ENCODE measurements at regions not wholly inside any gene's neighbourhood (a gene's known extent, or its start where the extent isn't known, plus 50 kb on each side); places are given as distances from the start of the nearest gene placed in this dataset.
"Not testable (repeated sequence)": the region's sequence is repeated elsewhere in the genome, so short reads cannot be mapped to it uniquely, and the experiment has no call there.

DNA sequence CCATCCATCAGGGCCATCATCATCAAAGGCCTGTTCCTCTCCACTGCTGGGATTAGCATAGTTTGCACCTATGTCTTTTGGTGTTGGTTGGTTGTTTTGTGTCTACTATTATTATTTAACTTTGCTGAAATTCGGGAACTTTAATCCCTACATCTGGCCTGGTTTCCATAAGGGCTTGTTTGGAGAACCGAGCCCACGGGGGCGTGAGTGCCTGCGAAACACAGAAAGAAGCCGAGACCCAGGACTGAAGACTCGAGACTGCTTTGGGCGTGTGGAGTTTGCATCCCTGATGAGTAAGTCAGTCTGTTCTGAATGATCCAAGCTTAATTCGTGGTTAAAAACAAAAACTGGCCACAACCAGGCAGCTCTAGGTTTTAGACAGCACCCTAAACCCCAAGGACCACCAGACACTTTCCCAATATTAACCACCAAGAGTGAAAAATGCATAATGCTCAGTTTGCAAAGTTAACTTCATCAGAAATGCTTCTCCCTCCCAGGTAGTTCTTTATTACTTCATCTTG lies 195.6 kb downstream of the BCL2L11 start:
- DNase-seq (ENCODE audit: low read depth), result not testable (repeated sequence)

- not testable (repeated sequence) for DNase-seq (ENCODE audit: low read depth)
Measured at GRCh38 chr2:111316881-111317549, 196.3 kb downstream of the BCL2L11 start.

GRCh38 chr2:111319552-111319951 lies 198.8 kb downstream of the BCL2L11 start:
- DNase-seq (ENCODE audit: low read depth), result not testable (repeated sequence)

- not testable (repeated sequence) for DNase-seq (ENCODE audit: low read depth)
Measured at GRCh38 chr2:111320264-111320663, 199.6 kb downstream of the BCL2L11 start.

- not testable (repeated sequence) for DNase-seq (ENCODE audit: low read depth)
Measured at GRCh38 chr2:111320965-111321364, 200.3 kb downstream of the BCL2L11 start.

DNA sequence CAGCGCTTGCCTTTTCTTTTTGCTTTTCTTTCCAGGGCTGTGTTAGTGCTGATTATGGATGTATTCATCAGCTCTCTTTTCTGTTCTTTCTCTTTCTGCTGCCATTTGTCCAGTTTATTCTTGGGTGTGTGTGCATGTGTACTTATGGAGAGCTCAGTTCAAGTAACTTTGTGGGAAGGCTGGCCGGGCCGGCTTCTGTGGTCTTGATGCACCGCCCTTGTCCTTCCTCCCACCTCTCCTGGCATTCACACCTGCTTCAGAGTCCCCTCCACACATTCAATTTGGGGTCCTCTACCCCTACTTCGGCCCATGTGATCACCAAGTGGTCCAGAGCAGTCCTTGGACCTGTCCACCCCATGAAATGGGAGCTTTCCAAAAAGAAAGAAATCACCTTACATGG lies 202.7 kb downstream of the BCL2L11 start:
- not testable (repeated sequence) for DNase-seq (ENCODE audit: low read depth)

- DNase-seq (ENCODE audit: low read depth), result not testable (repeated sequence)
Measured at GRCh38 chr2:111327726-111328125, 207.0 kb downstream of the BCL2L11 start.

- DNase-seq (ENCODE audit: low read depth), result not testable (repeated sequence)
Measured at GRCh38 chr2:111329309-111329708, 208.6 kb downstream of the BCL2L11 start.

- DNase-seq (ENCODE audit: low read depth), result not testable (repeated sequence)
Measured at GRCh38 chr2:111331099-111331724, 210.5 kb downstream of the BCL2L11 start.

- not testable (repeated sequence) for DNase-seq (ENCODE audit: low read depth)
Measured at GRCh38 chr2:111335220-111335907, 214.7 kb downstream of the BCL2L11 start.

DNA sequence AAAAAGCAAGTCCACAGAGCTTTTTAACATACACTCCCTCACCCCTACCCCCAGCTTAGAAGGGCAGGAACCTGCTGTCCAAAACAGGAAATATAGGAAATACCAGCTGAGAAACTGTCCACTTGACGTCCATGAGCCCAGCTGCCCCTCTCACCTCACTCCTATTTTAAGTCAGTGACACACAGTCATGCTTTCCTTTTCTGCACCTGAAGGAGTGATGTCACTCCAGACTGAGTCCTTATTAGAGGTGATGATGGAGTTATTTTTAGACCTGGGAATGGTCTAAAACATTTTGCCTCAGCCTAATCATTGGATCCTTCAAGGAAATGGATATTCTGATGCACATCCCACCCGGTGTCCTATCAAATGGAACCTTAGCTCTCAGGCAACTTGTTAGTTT lies 217.8 kb downstream of the BCL2L11 start:
- not testable (repeated sequence) for DNase-seq (ENCODE audit: low read depth)

- not testable (repeated sequence) for DNase-seq (ENCODE audit: low read depth)
Measured at GRCh38 chr2:111339476-111339875, 218.8 kb downstream of the BCL2L11 start.

GRCh38 chr2:111344590-111344989 lies 223.9 kb downstream of the BCL2L11 start:
- DNase-seq (ENCODE audit: low read depth), result not testable (repeated sequence)

DNA sequence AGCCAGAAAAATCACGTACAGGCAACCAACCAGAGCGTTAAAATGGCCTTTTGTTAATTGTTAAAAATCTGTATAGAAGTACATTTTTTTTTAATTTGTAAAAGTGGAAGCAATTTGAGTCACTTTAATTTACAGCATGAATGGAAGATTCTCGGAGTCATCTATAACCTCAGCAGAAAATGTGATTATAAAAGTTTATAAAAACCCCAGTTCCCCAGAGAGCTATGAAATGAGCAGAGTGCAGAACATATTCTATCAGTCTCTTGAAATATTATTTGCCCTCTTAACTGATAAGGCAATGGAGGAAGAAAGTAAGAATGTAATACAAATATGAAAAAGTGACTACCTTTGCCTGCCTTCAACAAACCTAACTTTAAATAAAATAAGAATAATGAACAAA lies 224.7 kb downstream of the BCL2L11 start:
- not testable (repeated sequence) for DNase-seq (ENCODE audit: low read depth)

DNA sequence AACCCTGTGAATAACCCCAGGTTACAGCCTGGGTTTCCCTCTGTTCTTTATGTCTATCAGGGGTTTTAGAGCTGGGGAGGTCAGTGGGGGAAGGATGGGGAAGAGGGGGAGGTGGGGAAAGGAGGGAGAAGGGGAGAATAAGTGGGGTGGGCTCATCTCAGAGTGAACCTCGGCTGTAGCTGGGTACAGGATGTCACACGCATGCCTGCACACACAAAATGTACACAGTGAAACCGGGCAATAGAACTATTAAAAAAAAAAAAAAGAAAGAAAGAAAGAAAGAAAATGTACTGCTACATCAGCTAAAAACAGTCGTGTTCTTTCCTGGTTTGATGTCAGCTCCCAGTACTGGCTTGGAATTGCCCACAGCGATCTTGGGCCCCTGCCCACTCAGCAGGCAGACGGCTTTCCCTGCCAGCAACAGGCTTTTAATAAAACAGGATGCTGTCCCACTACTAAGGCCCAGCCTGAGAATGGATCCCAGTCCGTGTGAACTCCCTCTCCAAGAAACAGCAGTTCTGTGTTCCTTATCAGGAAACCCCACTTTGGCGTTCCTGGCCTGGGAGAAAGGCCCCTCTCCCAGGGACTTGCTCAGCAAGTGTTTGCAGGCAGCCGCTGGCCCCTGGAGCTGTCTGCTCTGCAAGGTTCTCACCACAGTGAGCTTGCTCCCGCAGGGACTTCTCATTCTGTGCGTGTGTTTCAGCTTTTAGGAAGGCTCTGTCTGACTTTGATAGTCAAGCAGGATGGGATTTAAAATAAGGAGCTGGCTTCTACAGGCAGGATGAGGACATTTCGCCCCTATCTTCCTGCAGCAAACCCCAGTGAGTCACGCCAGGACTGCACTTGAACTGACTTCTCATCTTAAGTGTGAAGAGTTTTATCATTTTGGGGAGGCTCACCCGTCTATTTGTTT lies 225.6 kb downstream of the BCL2L11 start:
- not testable (repeated sequence) for DNase-seq (ENCODE audit: low read depth)

DNA sequence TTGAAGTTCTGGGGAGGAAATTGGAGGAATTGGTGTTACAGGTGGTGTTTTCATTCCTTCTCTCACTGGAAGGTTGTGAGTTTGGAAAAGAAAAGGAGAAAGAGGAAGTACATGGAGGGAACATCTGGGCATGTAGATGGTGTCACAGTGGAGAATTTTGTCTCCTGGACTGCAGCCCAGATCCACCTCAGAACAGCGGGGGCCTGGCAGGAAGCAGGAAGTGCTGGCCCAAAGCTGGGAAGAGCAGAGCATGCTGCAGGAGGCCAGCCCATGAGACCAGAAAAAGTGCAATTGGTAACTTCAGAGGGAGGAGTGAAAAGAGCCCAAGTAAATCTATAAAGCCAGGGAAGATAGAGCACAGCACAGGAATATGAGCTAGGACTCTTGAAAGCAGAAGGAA lies 227.0 kb downstream of the BCL2L11 start:
- not testable (repeated sequence) for DNase-seq (ENCODE audit: low read depth)

DNA sequence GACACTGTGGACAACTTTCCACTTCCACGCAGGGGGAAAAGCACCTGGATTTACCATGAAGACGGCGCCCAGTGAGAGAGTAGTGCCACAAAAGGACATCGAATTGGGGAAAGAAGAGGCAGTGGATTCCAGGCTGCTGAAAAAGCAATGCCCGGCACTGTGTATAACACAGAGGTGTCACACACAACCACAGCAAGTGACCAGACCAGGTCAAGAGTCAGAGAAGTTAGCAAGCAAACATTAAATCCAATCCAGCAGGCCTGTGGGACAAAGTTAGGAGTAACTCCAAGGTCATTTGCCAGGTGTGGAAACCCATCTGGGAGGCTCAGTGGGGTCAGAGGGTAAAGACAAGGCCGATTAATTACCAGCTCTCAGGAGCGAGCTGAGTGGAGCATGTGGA lies 227.6 kb downstream of the BCL2L11 start:
- not testable (repeated sequence) for DNase-seq (ENCODE audit: low read depth)

- DNase-seq (ENCODE audit: low read depth), result not testable (repeated sequence)
Measured at GRCh38 chr2:111355022-111355817, 234.5 kb downstream of the BCL2L11 start.

GRCh38 chr2:111355823-111356511 lies 235.3 kb downstream of the BCL2L11 start:
- DNase-seq (ENCODE audit: low read depth), result not testable (repeated sequence)

GRCh38 chr2:111356512-111357031 lies 235.9 kb downstream of the BCL2L11 start:
- not testable (repeated sequence) for DNase-seq (ENCODE audit: low read depth)
